Chondrocyte (in vitro differentiated cells): ENCODE measurements at regions not wholly inside any gene's neighbourhood (a gene's known extent, or its start where the extent isn't known, plus 50 kb on each side); places are given as distances from the start of the nearest gene placed in this dataset.

Experiments
- DNase-seq: peaks from one replicate; pipeline ENCODE4 v3.0.0; 2021; ENCODE audit warnings: mixed read lengths, low spot score
- H3K27ac Mint-ChIP-seq: one replicate; pipeline ENCODE4 v1.8.0; 2021; ENCODE audit warnings: mild to moderate bottlenecking, moderate library complexity, mixed read lengths; ENCODE audit not compliant: unreplicated experiment
- H3K27me3 Mint-ChIP-seq: 2 replicates; pipeline ENCODE4 v1.8.0; 2021; ENCODE audit warnings: low read depth, mixed read lengths
- H3K36me3 Mint-ChIP-seq: 2 replicates; pipeline ENCODE4 v1.8.0; 2021; ENCODE audit warnings: low read depth, mixed read lengths
- H3K4me1 Mint-ChIP-seq: 2 replicates; pipeline ENCODE4 v1.8.0; 2021; ENCODE audit warnings: low read depth, mild to moderate bottlenecking, mixed read lengths
- H3K4me3 Mint-ChIP-seq: one replicate; pipeline ENCODE4 v1.8.0; 2021; ENCODE audit warnings: mild to moderate bottlenecking, moderate library complexity, mixed read lengths; ENCODE audit not compliant: unreplicated experiment
- H3K9me3 Mint-ChIP-seq: 2 replicates; pipeline ENCODE4 v1.8.0; 2021; ENCODE audit warnings: low read depth, mixed read lengths
- TF ChIP-seq, protein P1 (sequence below): fragments of 200-600 bp; sonication (generic); IDR thresholded peaks from 2 replicates; pipeline ENCODE4 v1.5.0; 2021; ENCODE audit warnings: antibody characterized with exemption, mild to moderate bottlenecking, moderate library complexity

DNA sequence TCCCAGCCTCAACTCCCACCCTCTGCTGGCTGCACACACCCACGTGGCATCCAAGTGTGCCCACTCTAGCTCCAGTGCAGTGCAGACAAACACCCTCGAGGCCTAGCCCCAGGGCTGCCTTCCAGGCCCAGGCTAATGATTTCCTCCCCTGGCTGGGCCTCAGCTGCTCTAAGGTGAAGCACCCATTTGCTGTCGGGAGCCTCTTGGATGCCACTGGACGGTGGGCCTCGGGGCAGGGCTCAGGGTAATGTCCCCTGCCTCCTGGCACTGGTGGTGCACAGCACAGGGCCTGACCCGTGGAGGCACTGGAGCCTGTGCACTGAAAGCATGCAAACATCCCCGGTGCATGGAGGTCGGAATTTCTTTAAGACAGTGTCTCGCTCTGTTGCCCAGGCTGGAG, 635.2 kb downstream of the TBC1D22A start:
- H3K4me1 Mint-ChIP-seq, result no peaks in the 10 kb centered on the region
- H3K27me3 Mint-ChIP-seq, result no peaks in the 10 kb centered on the region
- TF ChIP-seq, protein P1, sequence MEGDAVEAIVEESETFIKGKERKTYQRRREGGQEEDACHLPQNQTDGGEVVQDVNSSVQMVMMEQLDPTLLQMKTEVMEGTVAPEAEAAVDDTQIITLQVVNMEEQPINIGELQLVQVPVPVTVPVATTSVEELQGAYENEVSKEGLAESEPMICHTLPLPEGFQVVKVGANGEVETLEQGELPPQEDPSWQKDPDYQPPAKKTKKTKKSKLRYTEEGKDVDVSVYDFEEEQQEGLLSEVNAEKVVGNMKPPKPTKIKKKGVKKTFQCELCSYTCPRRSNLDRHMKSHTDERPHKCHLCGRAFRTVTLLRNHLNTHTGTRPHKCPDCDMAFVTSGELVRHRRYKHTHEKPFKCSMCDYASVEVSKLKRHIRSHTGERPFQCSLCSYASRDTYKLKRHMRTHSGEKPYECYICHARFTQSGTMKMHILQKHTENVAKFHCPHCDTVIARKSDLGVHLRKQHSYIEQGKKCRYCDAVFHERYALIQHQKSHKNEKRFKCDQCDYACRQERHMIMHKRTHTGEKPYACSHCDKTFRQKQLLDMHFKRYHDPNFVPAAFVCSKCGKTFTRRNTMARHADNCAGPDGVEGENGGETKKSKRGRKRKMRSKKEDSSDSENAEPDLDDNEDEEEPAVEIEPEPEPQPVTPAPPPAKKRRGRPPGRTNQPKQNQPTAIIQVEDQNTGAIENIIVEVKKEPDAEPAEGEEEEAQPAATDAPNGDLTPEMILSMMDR, result no peak
- peak; percentile 77 for DNase-seq
- H3K27ac Mint-ChIP-seq, result no peak overlapping the region
- H3K36me3 Mint-ChIP-seq, result peaks cover 1% of the 10 kb centered on the region
- peaks cover 20% of the 10 kb centered on the region for H3K9me3 Mint-ChIP-seq
- H3K4me3 Mint-ChIP-seq, result no peak overlapping the region

DNA sequence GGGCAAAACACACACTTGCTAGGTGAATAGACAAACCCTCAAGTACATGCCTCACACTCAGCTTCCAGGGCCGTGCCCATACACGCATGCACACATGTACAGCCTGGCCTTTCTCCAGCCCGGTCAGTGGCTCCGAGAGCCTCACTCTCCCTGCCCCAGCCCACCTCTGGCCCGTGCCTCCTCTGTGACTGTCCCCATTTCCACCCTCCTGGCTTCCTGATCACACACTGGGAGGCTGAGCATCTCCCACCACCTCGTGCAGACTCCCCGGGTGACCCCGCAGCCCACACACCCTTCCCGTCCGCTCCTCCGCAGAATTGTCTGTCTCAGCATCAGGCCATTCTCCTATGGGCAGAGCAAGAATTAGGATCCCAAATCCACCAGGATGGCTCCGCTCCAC, 634.1 kb downstream of the TBC1D22A start:
- TF ChIP-seq, protein P1, result no peak
- Mint-ChIP-seq H3K27me3 (no peaks in the 10 kb centered on the region), H3K27ac (no peak overlapping the region), H3K36me3 (peaks cover 1% of the 10 kb centered on the region), H3K4me3 (no peak overlapping the region), H3K4me1 (no peaks in the 10 kb centered on the region), H3K9me3 (peaks cover 14% of the 10 kb centered on the region)
- peak; percentile 71 for DNase-seq

DNA sequence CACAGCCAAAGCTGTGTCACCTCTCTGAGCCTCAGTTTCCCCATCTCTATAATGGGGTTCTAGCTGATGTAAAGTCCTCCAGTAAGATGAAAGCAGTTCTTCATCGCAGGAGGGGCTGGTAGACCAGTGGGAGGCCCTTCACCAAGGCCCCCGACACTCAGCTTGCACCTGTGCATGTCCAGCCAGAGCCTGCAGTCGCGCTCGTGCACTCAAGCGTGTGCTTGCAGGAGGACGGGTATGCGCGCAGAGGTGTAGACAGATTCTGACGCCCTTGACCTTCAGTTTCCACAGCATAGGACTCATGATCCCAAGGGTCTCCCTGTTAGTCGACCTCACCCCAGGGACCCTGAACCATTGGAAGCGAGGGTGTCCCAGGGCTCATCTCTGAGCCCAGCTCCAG, 633.7 kb downstream of the TBC1D22A start:
- Mint-ChIP-seq H3K4me3 (no peak overlapping the region), H3K27ac (no peak overlapping the region), H3K4me1 (no peaks in the 10 kb centered on the region), H3K9me3 (peaks cover 14% of the 10 kb centered on the region), H3K36me3 (peaks cover 1% of the 10 kb centered on the region), H3K27me3 (no peaks in the 10 kb centered on the region)
- peak; percentile 61 for DNase-seq
- TF ChIP-seq, protein P1, result no peak

DNA sequence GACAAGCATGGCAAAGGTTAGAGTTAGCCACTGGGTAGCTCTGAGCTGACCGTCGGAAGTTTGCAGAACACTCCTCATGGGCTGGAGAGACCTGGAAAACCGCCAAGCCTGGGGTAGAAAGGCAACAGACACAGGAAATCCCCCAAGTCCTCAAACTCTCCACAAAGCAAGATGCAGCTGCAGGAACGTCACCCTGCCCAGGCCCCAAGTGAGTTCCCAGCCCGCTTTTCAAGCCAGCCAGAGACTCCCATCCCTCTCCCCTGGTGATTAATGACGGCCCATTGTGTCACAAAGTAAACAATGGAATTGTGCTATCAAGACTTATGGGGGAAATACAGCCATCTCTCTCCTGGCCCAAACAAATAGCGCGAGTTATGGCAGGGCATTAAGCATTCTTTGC, 633.0 kb downstream of the TBC1D22A start:
- DNase-seq, result peak; percentile 68
- Mint-ChIP-seq H3K4me1 (no peaks in the 10 kb centered on the region), H3K4me3 (no peak overlapping the region), H3K27ac (no peak overlapping the region), H3K9me3 (peaks cover 12% of the 10 kb centered on the region), H3K27me3 (no peaks in the 10 kb centered on the region), H3K36me3 (peaks cover 1% of the 10 kb centered on the region)
- TF ChIP-seq, protein P1, result no peak

DNA sequence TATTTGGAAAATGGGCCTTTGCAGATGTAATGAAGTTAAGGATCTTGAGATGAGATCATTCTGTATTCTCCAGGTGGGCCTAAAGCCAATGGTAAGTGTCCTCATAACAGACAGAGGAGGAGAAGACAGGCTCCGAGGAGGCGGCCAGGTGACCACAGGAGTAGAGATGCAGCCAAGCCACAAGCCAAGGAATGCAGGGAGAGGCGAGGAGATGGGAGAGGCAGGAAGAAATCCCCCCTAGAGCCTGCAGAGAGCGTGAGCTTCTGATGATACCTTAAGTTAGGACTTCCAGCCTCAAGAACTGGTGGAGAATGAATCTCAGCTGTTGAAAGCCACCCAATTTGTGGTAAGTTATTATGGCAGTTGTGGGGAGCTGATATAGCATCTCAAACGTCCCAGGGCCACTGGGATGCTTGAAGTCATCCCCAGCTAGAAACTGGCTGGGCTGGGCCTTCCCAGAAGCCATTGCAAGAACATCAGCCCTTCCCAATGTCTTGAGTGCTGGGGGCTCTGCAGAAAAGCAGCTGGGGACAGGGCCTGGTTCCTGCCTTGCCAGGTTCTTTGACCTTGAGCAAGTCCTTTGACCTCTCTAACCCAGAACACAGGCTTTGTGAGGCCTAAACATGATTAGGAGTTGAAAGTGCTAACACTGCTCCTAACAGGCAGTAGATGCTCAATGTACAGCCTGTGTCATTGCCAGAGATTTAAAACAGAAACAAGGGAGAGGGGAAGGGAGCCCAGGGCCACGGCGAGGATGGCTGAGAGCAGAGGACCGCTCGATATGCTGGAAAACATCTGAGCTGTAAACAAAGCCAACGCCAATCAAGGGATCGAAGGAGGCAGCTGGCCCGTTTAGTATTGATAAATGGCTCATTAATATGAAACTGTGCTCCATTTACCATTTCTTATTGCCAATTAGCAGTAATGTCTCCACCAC, 632.3 kb downstream of the TBC1D22A start:
- Mint-ChIP-seq H3K4me3 (no peak overlapping the region), H3K36me3 (peaks cover 1% of the 10 kb centered on the region), H3K4me1 (no peaks in the 10 kb centered on the region), H3K27me3 (no peaks in the 10 kb centered on the region), H3K27ac (no peak overlapping the region), H3K9me3 (peaks cover 9% of the 10 kb centered on the region)
- TF ChIP-seq, protein P1, result no peak
- no peak for DNase-seq
